ENCODE measurements at regions not wholly inside any gene's neighbourhood (a gene's known extent, or its start where the extent isn't known, plus 50 kb on each side); places are given as distances from the start of the nearest gene placed in this dataset.

- TF ChIP-seq CTCF (optimal IDR thresholded peaks at IDR 0.05 in 1 of 3, IDR thresholded peaks at IDR 0.05 in 1 of 3, conservative IDR thresholded peaks at IDR 0.05 in 1 of 3; ENCODE audit: extremely low read depth in 1 of 3, insufficient read depth in 2 of 3, low read length in 3 of 3) (no peak), EZH2 (IDR thresholded peaks at IDR 0.05; ENCODE audit: low read length) (no peak)
These were observed 96.1 kb upstream of the NR3C1 start for GRCh38 chr5:143499480-143500114.
